ENCODE measurements at regions not wholly inside any gene's neighbourhood (a gene's known extent, or its start where the extent isn't known, plus 50 kb on each side); places are given as distances from the start of the nearest gene placed in this dataset.

- no peak for DNase-seq (ENCODE audit: low spot score)
These were observed 851.3 kb upstream of the KCND2 start for GRCh38 chr7:119421657-119422056.

- no peak for DNase-seq (ENCODE audit: low spot score)
These were observed 836.1 kb upstream of the KCND2 start for GRCh38 chr7:119436882-119437281.

GRCh38 chr7:119438315-119438714 lies 834.7 kb upstream of the KCND2 start:
- no peak for DNase-seq (ENCODE audit: low spot score)

GRCh38 chr7:119439192-119439591 lies 833.8 kb upstream of the KCND2 start:
- DNase-seq (ENCODE audit: low spot score), result no peak

- no peak for DNase-seq (ENCODE audit: low spot score)
These were observed 820.6 kb upstream of the KCND2 start for GRCh38 chr7:119452401-119452800.

- DNase-seq (ENCODE audit: low spot score), result no peak
These were observed 807.1 kb upstream of the KCND2 start for GRCh38 chr7:119465798-119466305.

- peak; percentile 4 for DNase-seq (ENCODE audit: low spot score)
These were observed 800.5 kb upstream of the KCND2 start for GRCh38 chr7:119472408-119473038.

- DNase-seq (ENCODE audit: low spot score), result peak; percentile 7
These were observed 790.8 kb upstream of the KCND2 start for GRCh38 chr7:119482209-119482608.

- no peak for DNase-seq (ENCODE audit: low spot score)
These were observed 790.3 kb upstream of the KCND2 start for GRCh38 chr7:119482671-119483070.

- no peak for DNase-seq (ENCODE audit: low spot score)
These were observed 789.6 kb upstream of the KCND2 start for GRCh38 chr7:119483364-119483763.

GRCh38 chr7:119514326-119514725 lies 758.6 kb upstream of the KCND2 start:
- DNase-seq (ENCODE audit: low spot score), result no peak

GRCh38 chr7:119515214-119515613 lies 757.8 kb upstream of the KCND2 start:
- no peak for DNase-seq (ENCODE audit: low spot score)

GRCh38 chr7:119515962-119516361 lies 757.0 kb upstream of the KCND2 start:
- DNase-seq (ENCODE audit: low spot score), result no peak

- no peak for DNase-seq (ENCODE audit: low spot score)
These were observed 750.7 kb upstream of the KCND2 start for GRCh38 chr7:119522263-119522662.

GRCh38 chr7:119522698-119523097 lies 750.3 kb upstream of the KCND2 start:
- no peak for DNase-seq (ENCODE audit: low spot score)

- peak; percentile 33 for DNase-seq (ENCODE audit: low spot score)
These were observed 727.9 kb upstream of the KCND2 start for GRCh38 chr7:119545118-119545517.

- DNase-seq (ENCODE audit: low spot score), result no peak
These were observed 717.2 kb upstream of the KCND2 start for GRCh38 chr7:119555788-119556187.

- no peak for DNase-seq (ENCODE audit: low spot score)
These were observed 716.5 kb upstream of the KCND2 start for GRCh38 chr7:119556436-119556835.

GRCh38 chr7:119561751-119562150 lies 711.2 kb upstream of the KCND2 start:
- DNase-seq (ENCODE audit: low spot score), result no peak

- DNase-seq (ENCODE audit: low spot score), result no peak
These were observed 710.1 kb upstream of the KCND2 start for GRCh38 chr7:119562839-119563238.

- DNase-seq (ENCODE audit: low spot score), result no peak
These were observed 701.3 kb upstream of the KCND2 start for GRCh38 chr7:119571666-119572065.

- DNase-seq (ENCODE audit: low spot score), result no peak
These were observed 700.8 kb upstream of the KCND2 start for GRCh38 chr7:119572132-119572531.

GRCh38 chr7:119572541-119572940 lies 700.4 kb upstream of the KCND2 start:
- no peak for DNase-seq (ENCODE audit: low spot score)

- no peak for DNase-seq (ENCODE audit: low spot score)
These were observed 694.9 kb upstream of the KCND2 start for GRCh38 chr7:119578116-119578515.

All from SW480 (cell line).